Esophagus squamous epithelium (tissue), 4 donors: ENCODE measurements at regions not wholly inside any gene's neighbourhood (a gene's known extent, or its start where the extent isn't known, plus 50 kb on each side); places are given as distances from the start of the nearest gene placed in this dataset.

Experiments
- POLR2A ChIP-seq, 4 donors: fragments of 450-650 bp; IDR thresholded peaks; one replicate each; pipeline ENCODE4 v1.6.1; 2017; ENCODE audit warnings: antibody characterized with exemption in 4 of 4, mild to moderate bottlenecking in 4 of 4, moderate library complexity in 3 of 4
- TF ChIP-seq, protein P1 (sequence below), 6 experiments: fragments of 450-650 bp in 4 of 6; fragments of 200-600 bp in 2 of 6; sonication (generic) in 2 of 6; IDR thresholded peaks; one replicate each; pipeline ENCODE4 v1.5.1; 2016 to 2019; ENCODE audit warnings: antibody characterized with exemption in 6 of 6, mild to moderate bottlenecking in 4 of 6, moderate library complexity in 4 of 6

- TF ChIP-seq, protein P1, sequence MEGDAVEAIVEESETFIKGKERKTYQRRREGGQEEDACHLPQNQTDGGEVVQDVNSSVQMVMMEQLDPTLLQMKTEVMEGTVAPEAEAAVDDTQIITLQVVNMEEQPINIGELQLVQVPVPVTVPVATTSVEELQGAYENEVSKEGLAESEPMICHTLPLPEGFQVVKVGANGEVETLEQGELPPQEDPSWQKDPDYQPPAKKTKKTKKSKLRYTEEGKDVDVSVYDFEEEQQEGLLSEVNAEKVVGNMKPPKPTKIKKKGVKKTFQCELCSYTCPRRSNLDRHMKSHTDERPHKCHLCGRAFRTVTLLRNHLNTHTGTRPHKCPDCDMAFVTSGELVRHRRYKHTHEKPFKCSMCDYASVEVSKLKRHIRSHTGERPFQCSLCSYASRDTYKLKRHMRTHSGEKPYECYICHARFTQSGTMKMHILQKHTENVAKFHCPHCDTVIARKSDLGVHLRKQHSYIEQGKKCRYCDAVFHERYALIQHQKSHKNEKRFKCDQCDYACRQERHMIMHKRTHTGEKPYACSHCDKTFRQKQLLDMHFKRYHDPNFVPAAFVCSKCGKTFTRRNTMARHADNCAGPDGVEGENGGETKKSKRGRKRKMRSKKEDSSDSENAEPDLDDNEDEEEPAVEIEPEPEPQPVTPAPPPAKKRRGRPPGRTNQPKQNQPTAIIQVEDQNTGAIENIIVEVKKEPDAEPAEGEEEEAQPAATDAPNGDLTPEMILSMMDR (IDR thresholded peaks at IDR 0.05): no peak
- no peak for TF ChIP-seq POLR2A (IDR thresholded peaks at IDR 0.05)
Observed at GRCh38 chr4:89567936-89568335, 260.3 kb upstream of the GPRIN3 start.
